ENCODE measurements at regions not wholly inside any gene's neighbourhood (a gene's known extent, or its start where the extent isn't known, plus 50 kb on each side); places are given as distances from the start of the nearest gene placed in this dataset.

- no peak for DNase-seq
- no peak for ATAC-seq
- TF ChIP-seq, protein P1, sequence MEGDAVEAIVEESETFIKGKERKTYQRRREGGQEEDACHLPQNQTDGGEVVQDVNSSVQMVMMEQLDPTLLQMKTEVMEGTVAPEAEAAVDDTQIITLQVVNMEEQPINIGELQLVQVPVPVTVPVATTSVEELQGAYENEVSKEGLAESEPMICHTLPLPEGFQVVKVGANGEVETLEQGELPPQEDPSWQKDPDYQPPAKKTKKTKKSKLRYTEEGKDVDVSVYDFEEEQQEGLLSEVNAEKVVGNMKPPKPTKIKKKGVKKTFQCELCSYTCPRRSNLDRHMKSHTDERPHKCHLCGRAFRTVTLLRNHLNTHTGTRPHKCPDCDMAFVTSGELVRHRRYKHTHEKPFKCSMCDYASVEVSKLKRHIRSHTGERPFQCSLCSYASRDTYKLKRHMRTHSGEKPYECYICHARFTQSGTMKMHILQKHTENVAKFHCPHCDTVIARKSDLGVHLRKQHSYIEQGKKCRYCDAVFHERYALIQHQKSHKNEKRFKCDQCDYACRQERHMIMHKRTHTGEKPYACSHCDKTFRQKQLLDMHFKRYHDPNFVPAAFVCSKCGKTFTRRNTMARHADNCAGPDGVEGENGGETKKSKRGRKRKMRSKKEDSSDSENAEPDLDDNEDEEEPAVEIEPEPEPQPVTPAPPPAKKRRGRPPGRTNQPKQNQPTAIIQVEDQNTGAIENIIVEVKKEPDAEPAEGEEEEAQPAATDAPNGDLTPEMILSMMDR (IDR thresholded peaks at IDR 0.05): no peak
- no peak for TF ChIP-seq POLR2A (IDR thresholded peaks at IDR 0.05)
Measured at GRCh38 chr3:31369637-31370379, 162.9 kb upstream of the STT3B start.

DNA sequence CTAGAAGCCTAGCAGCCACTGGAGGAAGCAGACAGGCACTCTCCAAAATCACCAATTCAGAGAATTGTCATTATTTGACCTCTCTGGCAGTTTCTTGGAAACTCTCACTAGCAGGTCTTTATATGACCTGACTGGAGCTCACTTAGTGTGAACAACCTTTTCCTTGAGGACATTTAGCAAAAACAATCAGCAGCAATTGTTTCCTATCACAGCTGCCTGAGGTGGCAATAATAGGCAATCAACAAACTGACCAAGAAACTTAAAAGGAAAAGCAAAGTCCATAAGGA, 162.4 kb upstream of the STT3B start:
- DNase-seq (no peak), ATAC-seq (no peak)
- Histone ChIP-seq H3K27ac (no peak overlapping the region), H3K27me3 (no peaks in the 10 kb centered on the region), H3K4me3 (no peak overlapping the region), H3K9me3 (no peaks in the 10 kb centered on the region), H3K36me3 (replicated peaks in 1 of 2; ENCODE audit: insufficient read depth in 1 of 2, low read depth in 2 of 2) (no peaks in the 10 kb centered on the region), H3K4me1 (peaks cover 8% of the 10 kb centered on the region)
- intact Hi-C loops (cut with DNase I): no loop called here
- TF ChIP-seq, protein P1 (IDR thresholded peaks at IDR 0.05): no peak
- no peak for TF ChIP-seq POLR2A (IDR thresholded peaks at IDR 0.05)

More at GRCh38 chr3:31369637-31370379, 162.9 kb upstream of the STT3B start:
- no peak overlapping the region for H3K27ac ChIP-seq
- H3K27me3 ChIP-seq: no peaks in the 10 kb centered on the region
- intact Hi-C loops (cut with DNase I): no loop called here
- peaks cover 8% of the 10 kb centered on the region for H3K4me1 ChIP-seq
- WGBS, 2 donors: 40 to 48% methylated on average over 2 of the region's 2 CpGs
- H3K36me3 ChIP-seq (replicated peaks in 1 of 2; ENCODE audit: insufficient read depth in 1 of 2, low read depth in 2 of 2): no peaks in the 10 kb centered on the region
- no peaks in the 10 kb centered on the region for H3K9me3 ChIP-seq
- H3K4me3 ChIP-seq: no peak overlapping the region

DNA sequence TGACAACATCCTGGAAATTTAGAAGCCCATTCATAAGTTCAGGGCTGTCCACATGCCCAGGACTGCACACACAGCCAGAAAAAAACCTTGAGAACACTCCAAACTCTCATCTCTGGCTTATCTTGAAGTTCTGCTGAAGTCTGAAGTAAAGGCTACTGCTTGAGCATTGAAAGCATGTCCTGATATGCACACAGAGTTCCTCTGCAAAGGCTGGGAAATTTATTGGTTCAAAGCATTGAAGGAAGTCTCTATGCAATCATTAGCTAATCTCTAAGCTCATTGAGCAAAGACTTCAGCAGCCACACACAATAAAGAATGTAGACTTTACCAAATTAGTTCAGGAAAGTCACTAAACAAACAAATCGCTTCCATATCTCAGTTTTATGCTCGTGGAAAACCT, 162.0 kb upstream of the STT3B start:
- ATAC-seq: no peak
- TF ChIP-seq POLR2A (IDR thresholded peaks at IDR 0.05): no peak
- TF ChIP-seq, protein P1 (IDR thresholded peaks at IDR 0.05): no peak

DNA sequence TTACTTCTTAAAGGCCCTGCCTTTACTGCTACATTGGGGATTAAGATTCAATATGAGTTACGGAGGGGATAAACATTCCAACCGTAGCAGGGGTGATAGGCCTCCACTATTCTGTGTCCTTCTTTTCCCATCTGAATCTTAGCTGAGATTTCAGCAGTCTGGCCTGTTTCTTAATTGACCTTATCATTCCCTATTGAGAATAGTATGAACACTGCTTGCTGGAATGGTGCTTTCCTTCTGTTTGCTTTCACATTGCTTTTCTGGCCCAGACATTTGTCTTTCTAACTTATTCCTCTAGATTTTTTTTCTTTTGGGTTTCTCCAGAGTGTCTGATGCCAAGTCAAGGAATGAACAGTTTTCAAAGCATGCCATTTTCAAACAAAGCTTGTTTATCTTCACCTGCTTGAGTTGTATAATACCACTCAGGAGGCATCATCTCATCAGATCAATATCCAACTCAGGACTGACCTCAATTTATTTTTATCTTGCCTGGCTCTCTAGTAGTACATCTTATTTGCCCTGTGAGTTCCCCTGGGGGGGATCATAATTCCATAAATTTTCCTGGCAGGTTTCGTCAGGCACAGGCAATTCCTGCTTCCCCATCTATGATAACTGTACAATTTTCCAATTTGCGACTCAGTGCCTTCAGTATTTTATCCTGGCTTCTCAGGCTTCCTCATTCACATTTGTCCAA, 161.1 kb upstream of the STT3B start:
- DNase-seq: no peak
- H3K27ac ChIP-seq: no peak overlapping the region

More for the DNA sequence above, 162.0 kb upstream of the STT3B start:
- no peaks in the 10 kb centered on the region for H3K36me3 ChIP-seq (replicated peaks in 1 of 2; ENCODE audit: insufficient read depth in 1 of 2, low read depth in 2 of 2)
- DNase-seq: no peak
- H3K9me3 ChIP-seq: no peaks in the 10 kb centered on the region
- 12 to 20% methylated on average over 2 of the region's 2 CpGs for WGBS, 2 donors
- no peak overlapping the region for H3K27ac ChIP-seq
- H3K4me1 ChIP-seq: peaks cover 8% of the 10 kb centered on the region
- intact Hi-C loops (cut with DNase I): no loop called here
- no peak overlapping the region for H3K4me3 ChIP-seq
- H3K27me3 ChIP-seq: no peaks in the 10 kb centered on the region

More for the DNA sequence above, 161.1 kb upstream of the STT3B start:
- ATAC-seq: no peak
- H3K4me1 ChIP-seq: peaks cover 8% of the 10 kb centered on the region
- no peaks in the 10 kb centered on the region for H3K36me3 ChIP-seq (replicated peaks in 1 of 2; ENCODE audit: insufficient read depth in 1 of 2, low read depth in 2 of 2)
- TF ChIP-seq, protein P1 (IDR thresholded peaks at IDR 0.05): no peak
- TF ChIP-seq POLR2A (IDR thresholded peaks at IDR 0.05): no peak
- intact Hi-C loops (cut with DNase I): no loop called here
- no peaks in the 10 kb centered on the region for H3K9me3 ChIP-seq
- no peaks in the 10 kb centered on the region for H3K27me3 ChIP-seq
- WGBS, 2 donors: 89% methylated on average over 4 of the region's 4 CpGs
- no peak overlapping the region for H3K4me3 ChIP-seq

Measured in body of pancreas (tissue), 4 donors.